DOHH2 (cell line): ENCODE measurements at regions not wholly inside any gene's neighbourhood (a gene's known extent, or its start where the extent isn't known, plus 50 kb on each side); places are given as distances from the start of the nearest gene placed in this dataset.

Experiments
- H3F3A ChIP-seq: fragments of 200-600 bp; sonication (generic), shearing (Covaris generic); 2 replicates; pipeline ENCODE4 v1.6.0; 2016; ENCODE audit warnings: antibody characterized with exemption, mild to moderate bottlenecking; ENCODE audit not compliant: control insufficient read depth, insufficient read depth
- H3K27ac ChIP-seq: fragments of 200-600 bp; sonication (generic); 2 replicates; pipeline ENCODE4 v1.5.1; 2014; ENCODE audit warnings: low read depth, mild to moderate bottlenecking, low read length, moderate library complexity
- H3K27me3 ChIP-seq: fragments of 200-600 bp; sonication (generic); 2 replicates; pipeline ENCODE4 v1.6.1; 2014; ENCODE audit warnings: mild to moderate bottlenecking, low read length, mixed read lengths; ENCODE audit not compliant: control insufficient read depth
- H3K36me3 ChIP-seq: fragments of 200-600 bp; sonication (generic); 2 replicates; pipeline ENCODE4 v1.6.1; 2014; ENCODE audit warnings: mild to moderate bottlenecking, low read length, moderate library complexity, mixed read lengths; ENCODE audit not compliant: control insufficient read depth
- H3K4me1 ChIP-seq: fragments of 200-600 bp; sonication (generic); 2 replicates; pipeline ENCODE4 v1.6.1; 2014; ENCODE audit warnings: mild to moderate bottlenecking, low read length, mixed read lengths; ENCODE audit not compliant: control insufficient read depth
- H3K4me2 ChIP-seq: fragments of 200-600 bp; sonication (generic); 2 replicates; pipeline ENCODE4 v1.6.0; 2014; ENCODE audit warnings: mild to moderate bottlenecking, low read length, moderate library complexity
- H3K4me3 ChIP-seq: fragments of 200-600 bp; sonication (generic); 2 replicates; pipeline ENCODE4 v1.5.1; 2014; ENCODE audit warnings: mild to moderate bottlenecking, low read length, mixed read lengths
- H3K79me2 ChIP-seq: fragments of 200-600 bp; sonication (generic); 2 replicates; pipeline ENCODE4 v1.6.1; 2014; ENCODE audit warnings: mild to moderate bottlenecking, low read length, mixed read lengths; ENCODE audit not compliant: control insufficient read depth
- H3K9me2 ChIP-seq: fragments of 200-600 bp; sonication (generic); replicated peaks from 2 replicates; pipeline ENCODE4 v1.6.1; 2014; ENCODE audit warnings: mild to moderate bottlenecking, low read length, mixed read lengths; ENCODE audit not compliant: control insufficient read depth
- H3K9me3 ChIP-seq: fragments of 200-600 bp; sonication (generic); 2 replicates; pipeline ENCODE4 v1.6.1; 2014; ENCODE audit warnings: antibody characterized with exemption, low read length, mixed read lengths; ENCODE audit not compliant: control insufficient read depth, insufficient read depth
- H4K20me1 ChIP-seq: fragments of 200-600 bp; sonication (generic); 2 replicates; pipeline ENCODE4 v1.6.0; 2014; ENCODE audit warnings: low read depth, mild to moderate bottlenecking, antibody characterized with exemption, low read length, moderate library complexity; ENCODE audit not compliant: control insufficient read depth, insufficient read depth
- CTCF ChIP-seq: fragments of 200-600 bp; sonication (generic); IDR thresholded peaks from one replicate; pipeline ENCODE4 v1.5.1; 2014; ENCODE audit warnings: antibody characterized with exemption, mild to moderate bottlenecking, low read depth, low read length; ENCODE audit not compliant: poor library complexity, severe bottlenecking
- EZH2phosphoT487 ChIP-seq: fragments of 200-600 bp; sonication (generic); IDR thresholded peaks from 2 replicates; pipeline ENCODE4 v1.6.1; 2017; ENCODE audit warnings: borderline replicate concordance, mild to moderate bottlenecking, antibody characterized with exemption, low read length, moderate library complexity, mixed read lengths

- H3K27ac ChIP-seq, result no peak overlapping the region
- H3K4me3 ChIP-seq, result no peak overlapping the region
- H3K9me2 ChIP-seq, result no peaks in the 10 kb centered on the region
- H3K79me2 ChIP-seq, result no peaks in the 10 kb centered on the region
- no peak overlapping the region for H3K4me2 ChIP-seq
- TF ChIP-seq CTCF (no peak), EZH2phosphoT487 (no peak)
- no peaks in the 10 kb centered on the region for H3F3A ChIP-seq
- no peaks in the 10 kb centered on the region for H3K36me3 ChIP-seq
- no peaks in the 10 kb centered on the region for H3K27me3 ChIP-seq
- H3K9me3 ChIP-seq, result no peaks in the 10 kb centered on the region
- H3K4me1 ChIP-seq, result no peaks in the 10 kb centered on the region
- no peaks in the 10 kb centered on the region for H4K20me1 ChIP-seq
Measured at GRCh38 chr12:116381240-116381743, 103.8 kb upstream of the MED13L start.

GRCh38 chr12:116381744-116382685 lies 104.5 kb upstream of the MED13L start:
- Histone ChIP-seq H3K36me3 (no peaks in the 10 kb centered on the region), H3F3A (no peaks in the 10 kb centered on the region), H3K4me1 (no peaks in the 10 kb centered on the region), H3K79me2 (no peaks in the 10 kb centered on the region), H3K27ac (no peak overlapping the region), H4K20me1 (no peaks in the 10 kb centered on the region), H3K4me3 (no peak overlapping the region), H3K27me3 (no peaks in the 10 kb centered on the region), H3K9me2 (no peaks in the 10 kb centered on the region), H3K9me3 (no peaks in the 10 kb centered on the region), H3K4me2 (no peak overlapping the region)
- TF ChIP-seq CTCF (no peak), EZH2phosphoT487 (no peak)

- Histone ChIP-seq H3K27ac (no peak overlapping the region), H3K4me1 (no peaks in the 10 kb centered on the region), H3F3A (no peaks in the 10 kb centered on the region), H3K27me3 (no peaks in the 10 kb centered on the region), H3K4me3 (no peak overlapping the region), H3K36me3 (no peaks in the 10 kb centered on the region), H3K9me3 (no peaks in the 10 kb centered on the region), H3K4me2 (no peak overlapping the region), H4K20me1 (no peaks in the 10 kb centered on the region), H3K9me2 (no peaks in the 10 kb centered on the region), H3K79me2 (no peaks in the 10 kb centered on the region)
- TF ChIP-seq CTCF, result no peak
- no peak for TF ChIP-seq EZH2phosphoT487
Measured at GRCh38 chr12:116382686-116383530, 105.4 kb upstream of the MED13L start.
